HG03045 (cell line): ENCODE measurements at regions not wholly inside any gene's neighbourhood (a gene's known extent, or its start where the extent isn't known, plus 50 kb on each side); places are given as distances from the start of the nearest gene placed in this dataset.

ENCODE experiments used
- ATAC-seq: cut with Tn5 transposase; IDR thresholded peaks from one replicate; pipeline ENCODE4 v1.9.1; 2021; ENCODE audit warnings: mild to moderate bottlenecking, moderate library complexity; ENCODE audit not compliant: unreplicated experiment

DNA sequence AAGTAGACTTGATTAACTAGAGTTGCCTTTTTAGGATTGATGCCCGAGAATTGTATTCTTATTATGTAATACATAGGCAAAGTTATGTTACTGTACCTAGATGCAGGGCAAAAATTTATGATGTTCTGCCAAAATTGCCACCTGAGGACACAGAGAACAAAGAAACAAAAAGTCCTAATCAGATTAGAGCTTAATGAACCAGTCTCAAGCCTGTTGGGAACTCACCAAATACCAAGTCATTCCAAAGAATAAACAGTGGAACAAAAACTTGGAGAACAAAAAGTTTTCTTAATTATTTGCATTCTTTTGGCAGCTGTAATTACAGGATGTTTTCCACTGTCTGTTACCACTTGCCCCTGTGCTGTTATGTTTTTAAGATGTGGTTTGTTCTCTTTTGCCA lies 154.7 kb upstream of the SGK1 start:
- no peak for ATAC-seq

DNA sequence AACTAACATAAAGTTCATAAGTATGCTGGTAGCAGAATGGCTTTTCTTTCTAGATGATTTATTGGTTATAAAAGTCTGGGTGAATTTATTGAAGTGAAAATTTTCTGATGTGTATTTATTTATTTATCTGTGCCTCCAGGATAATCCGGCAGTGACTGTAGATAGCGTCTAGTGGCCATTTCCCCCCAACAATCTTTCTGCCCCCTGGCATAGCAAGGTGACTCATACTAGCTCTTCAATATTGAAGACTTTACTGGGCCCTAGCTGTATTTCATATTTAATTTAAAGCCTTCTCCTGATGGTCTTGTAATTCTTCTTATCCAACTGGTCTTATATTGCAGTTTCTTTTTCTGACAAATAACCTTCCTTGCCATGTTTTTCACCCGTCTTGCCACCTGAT lies 154.1 kb upstream of the SGK1 start:
- ATAC-seq = no peak

DNA sequence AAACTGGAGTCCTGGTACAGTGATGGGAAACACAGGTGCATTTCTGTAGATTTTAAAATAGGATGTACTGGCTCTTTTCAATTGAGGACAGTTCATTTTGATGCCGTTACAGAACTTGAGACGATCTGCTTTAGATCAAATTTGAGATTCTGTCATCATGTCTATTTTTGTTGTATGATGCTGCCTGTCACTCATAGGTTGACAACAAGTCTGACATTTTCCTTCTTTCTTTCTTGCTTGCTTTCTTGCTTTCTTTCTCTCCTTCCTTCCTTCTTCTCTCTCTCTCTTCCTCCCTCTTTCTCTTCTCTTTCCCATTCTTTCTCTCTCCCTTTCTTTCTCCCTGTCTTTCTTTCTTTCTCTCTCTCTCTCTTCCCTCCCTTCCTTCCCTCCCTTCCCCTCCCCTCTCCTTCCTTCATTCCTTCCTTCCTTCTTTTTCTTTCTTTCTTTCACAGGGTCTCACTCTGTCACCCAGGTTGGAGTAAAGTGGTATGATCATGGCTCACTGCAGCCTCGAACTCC lies 152.6 kb upstream of the SGK1 start:
- no peak for ATAC-seq

DNA sequence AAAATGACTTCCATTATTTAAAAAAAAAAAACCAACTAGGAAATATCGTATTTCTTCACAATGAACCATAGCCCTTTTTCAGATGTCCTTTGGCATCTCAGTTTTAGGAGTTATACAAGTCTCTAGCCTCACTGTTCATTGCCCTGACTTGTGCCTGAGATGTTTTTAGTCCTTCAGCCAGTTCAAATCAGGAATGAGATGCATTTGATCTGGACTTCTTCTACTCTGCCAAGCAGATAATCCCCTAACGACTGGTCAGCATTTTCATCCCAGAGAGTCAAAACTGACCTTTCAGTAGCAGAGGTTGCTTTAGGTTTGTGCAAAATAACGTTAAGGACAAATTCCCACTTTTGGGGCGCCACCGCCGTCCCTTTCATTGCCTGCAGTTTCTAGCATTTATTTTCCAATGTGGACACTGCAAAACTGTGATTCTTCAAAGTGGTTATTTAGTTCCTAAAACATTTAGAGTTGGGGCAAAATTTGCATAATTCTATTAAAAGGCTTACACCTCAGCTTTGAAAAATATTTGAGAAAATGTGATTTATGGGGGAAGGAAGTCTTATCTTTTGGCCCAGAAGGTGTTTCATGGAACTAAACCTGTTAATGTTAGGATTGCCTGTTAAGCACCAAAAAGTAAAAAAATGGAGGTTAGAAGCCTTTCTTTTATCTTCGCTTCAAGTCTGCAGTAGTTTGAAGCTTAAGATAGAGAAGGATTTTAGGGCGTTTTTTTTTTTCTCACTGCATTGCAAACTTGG lies 152.0 kb upstream of the SGK1 start:
- ATAC-seq = no peak

DNA sequence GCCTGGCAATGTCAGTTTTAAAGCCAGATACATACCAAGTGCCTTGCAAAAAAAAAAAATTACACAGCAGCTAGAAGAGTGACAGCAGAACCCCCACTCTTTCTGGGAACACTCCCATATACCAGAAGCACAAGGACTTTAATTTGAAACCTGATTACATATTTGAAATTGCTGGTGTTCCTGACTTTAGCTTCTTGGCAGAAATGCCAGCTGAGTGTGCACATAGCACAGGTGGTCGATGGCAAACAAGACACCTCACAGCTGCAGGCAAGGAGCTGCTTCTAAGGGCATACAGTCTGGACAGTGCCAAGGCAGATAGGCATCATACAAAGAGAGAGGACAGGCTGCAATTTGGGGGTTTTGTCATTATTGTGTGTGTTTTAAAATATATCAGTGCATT lies 150.7 kb upstream of the SGK1 start:
- no peak for ATAC-seq

DNA sequence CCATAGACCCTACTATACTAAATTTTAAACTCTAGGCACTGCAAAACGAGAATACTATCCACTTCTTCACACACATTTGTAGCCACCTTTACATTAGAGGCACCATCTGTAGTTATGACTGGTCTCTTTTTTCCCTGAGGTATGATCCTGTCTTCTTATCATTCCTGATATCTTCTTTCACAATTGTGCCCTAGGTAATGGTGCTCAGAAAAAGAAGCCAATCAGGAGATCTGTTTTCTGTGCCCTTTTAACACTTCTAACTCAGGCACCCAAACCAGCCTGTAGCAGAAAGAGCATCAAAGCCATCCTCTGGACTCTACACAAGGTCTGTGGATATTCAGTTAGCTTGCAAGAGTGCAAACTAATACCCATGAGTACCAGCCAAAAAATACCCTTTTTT lies 149.7 kb upstream of the SGK1 start:
- no peak for ATAC-seq

DNA sequence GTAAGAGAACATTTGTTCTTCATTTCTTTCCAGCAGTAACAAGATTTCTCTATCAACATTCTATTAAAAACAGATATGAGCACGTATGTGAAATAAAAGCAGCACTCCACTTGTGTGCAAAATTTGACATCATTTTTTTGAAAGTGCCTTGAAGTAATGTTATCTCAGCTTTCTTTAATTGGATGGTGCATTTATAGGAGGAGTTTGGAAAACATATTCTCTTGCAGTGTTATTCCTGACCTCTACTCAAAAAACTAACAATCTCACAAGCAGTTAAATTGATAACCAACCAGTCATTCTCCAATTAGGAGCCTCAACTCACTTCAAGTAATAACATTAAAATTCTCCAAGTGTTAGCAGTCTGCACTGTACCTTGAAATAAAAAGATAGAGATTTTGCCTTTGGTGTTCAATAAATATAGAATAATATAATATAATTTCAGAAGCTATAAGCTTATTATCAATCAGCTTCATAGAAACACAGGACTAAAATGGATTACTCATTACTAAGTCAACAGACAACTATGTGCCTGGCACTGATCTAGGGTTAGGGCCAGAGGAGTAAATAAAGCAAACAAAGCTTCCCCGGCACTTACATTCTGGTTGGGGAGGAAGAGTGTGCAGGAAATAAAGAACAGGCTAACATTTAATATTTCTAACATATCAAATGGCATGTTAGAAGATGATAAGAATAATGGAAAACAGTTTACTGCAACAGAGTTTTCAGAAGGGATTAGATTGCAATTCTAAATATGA lies 149.0 kb upstream of the SGK1 start:
- no peak for ATAC-seq

DNA sequence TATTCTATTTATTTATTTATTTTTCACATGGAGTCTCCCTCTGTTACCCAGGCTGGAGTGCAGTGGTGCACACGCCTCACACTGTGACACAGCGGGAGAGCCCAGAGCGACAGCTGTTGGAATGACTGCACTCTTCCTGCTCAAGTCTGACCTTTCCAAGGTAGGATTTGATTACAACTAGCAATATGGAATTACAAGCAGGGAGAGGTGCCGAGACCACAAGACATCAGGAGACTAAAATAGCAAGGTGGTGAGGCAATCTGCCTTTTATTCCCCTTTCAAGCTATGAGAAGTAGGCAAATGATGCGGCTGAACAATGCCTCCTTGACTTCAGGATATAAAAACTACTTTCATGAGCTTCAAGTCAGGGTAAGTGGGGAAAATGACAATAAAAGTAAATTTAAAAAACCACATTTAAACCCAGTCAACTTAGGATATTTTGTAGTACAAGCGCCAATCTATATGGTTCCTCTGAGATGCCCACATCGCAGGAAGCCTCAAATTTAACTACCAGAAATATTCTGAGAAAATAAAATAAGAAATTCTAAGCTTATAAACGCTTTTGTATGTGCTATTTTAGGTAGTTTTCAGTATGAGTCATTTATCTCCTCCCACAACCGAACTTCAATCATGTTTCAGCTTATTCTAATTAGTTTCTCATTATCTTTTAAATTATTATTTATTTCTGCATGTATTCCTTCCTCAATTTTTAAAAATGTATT lies 146.9 kb upstream of the SGK1 start:
- ATAC-seq = no peak

DNA sequence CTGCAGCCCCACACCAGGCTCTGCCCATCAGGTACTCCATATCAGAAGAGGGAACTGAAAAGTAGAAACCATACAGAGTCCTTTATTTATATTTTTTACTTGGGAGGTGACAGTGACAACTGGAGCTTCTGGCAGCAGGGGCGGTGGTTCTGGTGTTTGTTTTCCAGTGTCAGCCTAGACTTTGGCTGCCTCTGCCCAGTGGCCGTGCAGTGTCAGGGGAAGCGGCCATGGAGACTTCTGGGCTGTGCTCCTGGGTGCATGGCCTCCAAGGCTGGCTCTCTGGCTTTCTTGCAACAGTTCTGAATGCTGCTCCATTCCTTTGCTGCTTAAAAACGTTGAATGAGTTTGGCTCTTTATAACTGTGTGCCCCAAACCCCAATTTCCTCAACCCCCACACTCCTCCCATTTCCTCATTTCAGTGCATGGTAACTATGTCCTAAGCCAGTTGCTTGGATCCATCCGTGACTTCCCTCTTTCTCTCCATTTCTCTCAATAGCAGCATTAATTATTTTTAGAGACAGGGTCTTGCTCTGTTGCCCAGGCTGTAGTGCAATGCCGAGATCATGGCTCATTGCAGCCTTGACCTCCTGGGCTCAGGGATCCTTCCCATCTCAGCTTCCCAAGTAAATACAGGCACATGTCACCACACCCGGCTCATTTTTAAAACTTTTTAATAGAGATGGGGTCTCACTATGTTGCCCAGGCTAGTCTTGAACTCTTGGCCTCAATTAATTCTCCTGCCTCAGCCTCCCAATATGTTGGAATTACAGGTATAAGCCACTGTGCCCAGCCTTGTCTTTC lies 141.1 kb upstream of the SGK1 start:
- ATAC-seq = no peak

DNA sequence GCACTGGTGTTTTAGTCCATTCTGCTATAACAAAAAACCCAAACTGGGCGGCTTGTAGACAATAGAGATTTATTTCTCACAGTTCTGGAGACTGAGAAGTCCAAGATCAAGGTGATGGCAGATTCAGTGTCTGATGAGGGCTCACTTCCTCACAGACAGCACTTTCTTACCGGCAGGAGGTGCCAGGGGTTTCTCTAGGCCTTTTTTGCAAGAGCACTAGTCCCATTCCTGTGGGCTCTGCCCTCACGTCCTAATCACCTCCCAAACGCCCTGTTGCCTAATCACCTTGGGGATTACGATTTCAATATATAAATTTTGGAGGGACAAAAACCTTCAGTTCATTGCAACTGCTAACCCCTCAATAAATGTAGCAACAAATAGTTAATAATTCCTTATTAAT lies 140.0 kb upstream of the SGK1 start:
- no peak for ATAC-seq

DNA sequence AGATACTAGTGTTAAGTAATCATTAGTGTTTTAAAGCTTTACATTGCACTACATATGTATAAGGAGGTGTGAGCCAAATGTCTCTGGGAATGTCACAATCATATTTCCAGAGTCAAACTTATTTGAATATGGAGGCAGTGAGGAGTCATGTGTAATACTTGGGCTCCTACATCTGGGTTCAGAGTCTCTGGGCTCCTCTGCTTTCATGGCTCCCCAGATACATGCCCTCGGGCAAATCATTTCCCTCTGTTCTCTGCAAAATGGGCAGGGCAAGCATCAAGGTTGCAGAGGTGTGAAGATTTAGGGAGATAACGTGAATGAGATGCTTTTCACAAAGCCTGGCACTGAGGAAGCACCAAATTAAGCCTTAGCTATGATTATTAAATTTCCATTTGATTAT lies 138.3 kb upstream of the SGK1 start:
- ATAC-seq = no peak

DNA sequence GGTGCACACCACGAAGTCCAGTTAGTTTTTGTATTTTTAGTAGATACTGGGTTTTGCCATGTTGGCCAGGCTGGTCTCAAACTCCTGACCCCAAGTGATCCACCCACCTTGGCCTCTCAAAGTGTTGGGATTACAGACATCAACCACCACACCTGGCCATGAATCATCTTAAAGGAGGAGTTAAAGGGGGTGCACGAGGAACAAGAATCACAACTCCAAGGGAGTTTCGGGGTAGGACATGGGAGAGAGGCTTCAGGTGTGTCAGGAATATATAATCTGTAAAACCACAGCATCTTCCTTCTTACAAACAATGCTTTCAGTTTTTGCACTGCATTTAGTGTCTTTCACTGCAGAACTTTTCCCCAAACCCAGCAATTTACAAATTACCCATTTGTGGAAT lies 137.4 kb upstream of the SGK1 start:
- ATAC-seq = no peak

DNA sequence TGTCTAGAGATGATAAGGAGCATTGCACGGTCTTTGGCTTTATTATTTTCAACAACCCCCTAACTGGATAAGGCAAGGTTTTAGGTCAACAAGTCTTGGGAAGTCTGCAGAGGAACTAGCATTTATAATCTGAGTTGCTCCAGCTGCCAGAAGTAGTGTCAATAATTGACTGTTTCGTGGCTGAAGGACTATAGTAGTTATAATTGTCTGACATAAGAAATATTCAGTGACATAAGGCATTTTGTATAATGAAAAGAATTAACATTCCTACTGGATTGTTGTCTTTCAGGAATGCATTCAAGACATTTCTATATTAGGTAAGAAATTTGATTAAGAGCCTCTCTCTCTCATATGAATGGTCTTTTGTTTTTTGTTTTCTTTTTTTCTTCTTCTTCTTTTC lies 136.9 kb upstream of the SGK1 start:
- no peak for ATAC-seq

DNA sequence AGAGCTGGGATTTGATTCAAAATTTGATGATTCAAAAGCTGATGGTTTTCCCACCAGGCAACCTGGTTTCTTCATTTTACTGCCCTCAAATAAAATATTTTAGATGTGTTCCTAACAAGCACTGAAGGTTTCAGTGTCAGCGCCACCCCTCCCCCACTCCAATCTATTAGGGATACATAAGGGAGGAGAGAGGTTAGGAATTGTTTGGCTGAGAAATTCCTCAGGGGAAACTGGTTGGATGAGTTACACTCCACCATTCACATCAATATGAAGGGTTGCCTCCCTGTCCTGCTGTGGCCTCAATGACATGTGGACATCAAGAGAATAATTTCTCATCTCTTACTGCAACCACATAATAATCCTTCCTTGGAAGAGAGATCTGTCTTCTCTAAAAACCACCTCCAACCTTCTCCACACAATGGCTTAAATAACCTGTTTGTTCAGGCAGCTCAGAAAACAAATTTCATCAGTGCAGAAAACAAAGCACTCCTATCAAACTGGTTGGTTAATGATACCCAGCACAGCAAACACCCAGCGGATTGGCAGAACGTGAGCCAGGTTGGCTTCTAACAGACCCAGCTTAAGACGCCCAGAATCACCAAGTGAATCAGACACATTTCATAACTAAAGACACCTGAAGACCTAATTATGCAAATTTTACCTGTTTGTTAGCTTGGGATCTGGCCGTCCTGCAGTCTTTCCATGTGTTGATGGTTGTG lies 136.0 kb upstream of the SGK1 start:
- no peak for ATAC-seq

DNA sequence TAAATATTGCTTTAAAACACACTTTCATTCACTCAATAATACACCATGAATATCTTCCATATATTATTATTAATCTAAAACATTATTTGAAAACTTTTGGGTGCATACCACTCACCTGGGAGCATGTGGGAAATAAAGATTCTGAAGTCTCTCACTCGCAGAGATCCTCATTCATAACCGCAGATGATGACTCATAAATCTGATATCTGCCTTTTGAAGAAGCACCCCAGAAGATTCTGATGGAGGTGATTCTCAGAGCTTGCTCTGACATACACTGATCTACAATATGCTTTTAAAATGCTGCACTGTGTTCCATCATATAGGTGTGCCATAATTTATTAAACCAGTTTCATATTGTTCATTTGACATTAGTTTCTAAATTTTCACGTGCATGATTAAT lies 135.0 kb upstream of the SGK1 start:
- ATAC-seq = no peak

DNA sequence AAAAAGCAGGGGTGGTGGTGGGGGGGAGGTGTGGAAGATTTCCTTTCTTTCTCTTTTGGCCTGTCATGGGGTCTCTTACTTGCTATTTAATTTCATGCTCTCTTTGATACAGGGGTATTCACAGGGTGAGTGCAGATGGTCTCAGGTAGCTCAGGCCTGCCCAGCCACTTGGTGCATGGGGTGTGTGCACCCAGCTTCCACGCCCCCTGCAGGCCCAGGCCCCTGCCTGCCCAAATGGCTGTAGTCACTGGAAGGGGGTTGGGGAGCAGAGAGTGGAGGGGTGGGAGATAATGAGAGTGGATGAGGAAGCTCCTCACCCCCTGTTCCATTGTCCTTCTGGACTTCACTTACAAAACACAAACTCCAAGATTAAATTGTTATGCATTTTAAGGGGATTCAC lies 133.6 kb upstream of the SGK1 start:
- no peak for ATAC-seq

DNA sequence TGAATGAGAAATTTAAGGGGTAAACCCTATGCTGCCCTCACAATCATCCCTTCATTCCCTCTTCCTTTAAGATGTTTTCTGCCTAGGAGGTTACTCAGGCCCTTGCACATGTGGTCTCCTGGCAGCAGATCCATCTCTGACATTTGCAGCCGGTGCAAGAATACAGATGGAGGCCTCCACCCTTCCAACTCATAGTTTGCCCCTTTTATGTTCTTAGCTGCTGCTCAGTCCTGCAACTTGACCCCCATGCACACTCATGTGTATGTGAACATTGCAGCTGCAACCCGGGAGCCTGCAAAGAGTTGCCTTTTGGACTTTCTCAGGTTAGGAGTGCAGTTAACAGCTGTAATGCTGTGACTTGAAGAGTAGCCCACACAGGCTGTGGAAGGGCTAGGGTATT lies 131.9 kb upstream of the SGK1 start:
- ATAC-seq = no peak

DNA sequence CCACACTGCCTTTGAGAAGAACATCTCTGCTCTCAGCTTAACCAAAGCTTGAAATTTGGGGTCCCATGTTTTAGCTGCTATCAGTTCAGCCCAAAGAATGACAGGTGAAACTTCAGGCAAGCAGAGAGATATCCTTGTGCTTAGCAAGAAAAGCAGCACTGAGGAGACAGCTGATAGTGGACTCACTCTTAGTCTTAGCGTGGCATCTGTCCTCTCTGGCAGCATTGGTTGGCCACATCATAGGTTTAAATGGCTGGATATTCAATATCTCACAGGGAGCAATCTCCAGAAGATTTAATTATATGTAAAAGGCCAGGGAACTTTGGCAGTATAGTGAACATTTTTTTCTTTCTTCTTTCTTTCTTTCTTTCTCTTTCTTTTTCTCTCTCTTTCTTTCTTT lies 131.1 kb upstream of the SGK1 start:
- ATAC-seq = no peak

DNA sequence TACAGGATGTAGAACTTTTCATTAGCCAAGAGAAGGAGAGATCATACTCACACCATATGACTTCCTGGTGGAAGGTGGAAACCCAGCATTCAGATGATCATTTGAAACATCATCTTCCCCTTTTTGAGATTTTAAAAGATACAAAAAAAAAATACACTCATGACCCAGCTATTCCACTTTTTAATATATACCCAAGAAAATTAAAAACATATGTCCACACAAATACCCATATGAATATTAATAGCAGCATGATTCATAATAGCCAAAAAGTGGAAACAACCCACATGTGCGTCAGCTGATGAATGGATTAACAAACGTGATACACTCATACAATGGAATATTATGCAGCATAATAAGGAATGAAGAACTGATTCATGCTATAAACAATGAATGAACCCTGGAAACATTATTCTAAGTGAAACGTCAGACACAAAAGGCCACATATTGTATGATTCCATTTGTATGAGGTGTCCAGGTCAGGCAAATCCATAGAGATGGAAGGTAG lies 130.0 kb upstream of the SGK1 start:
- no peak for ATAC-seq

DNA sequence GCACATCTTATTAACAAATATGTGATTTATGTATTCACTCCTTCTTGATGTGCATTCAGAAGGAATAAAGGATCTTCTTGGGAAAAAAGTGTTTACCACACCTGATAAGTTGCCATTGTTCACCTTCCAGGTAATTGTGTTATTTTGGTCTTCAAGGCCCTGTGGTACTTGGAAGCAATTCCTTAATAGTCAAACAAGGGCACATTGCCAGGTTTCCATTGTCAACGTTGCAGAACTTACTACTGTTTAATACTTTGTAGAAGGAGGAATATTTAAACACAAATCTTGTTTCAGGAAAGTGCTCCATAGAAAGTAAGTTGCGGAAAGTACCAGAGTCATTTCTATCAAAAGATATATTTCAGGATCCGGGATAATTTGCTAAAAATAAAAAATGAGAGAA lies 129.5 kb upstream of the SGK1 start:
- no peak for ATAC-seq
